Tibial nerve (tissue), 4 donors: ENCODE measurements at regions not wholly inside any gene's neighbourhood (a gene's known extent, or its start where the extent isn't known, plus 50 kb on each side); places are given as distances from the start of the nearest gene placed in this dataset.

Source experiments
- DNase-seq, 2 donors: peaks; one replicate each; pipeline ENCODE4 v3.0.0-alpha.2; 2019; ENCODE audit warnings: low spot score in 2 of 2
- H3K27ac ChIP-seq, 4 donors: fragments of 200-600 bp; sonication (generic) in 3 of 4; one replicate each; pipeline ENCODE4 v1.5.1; 2017 to 2019; ENCODE audit warnings: mild to moderate bottlenecking in 1 of 4
- H3K27me3 ChIP-seq, 2 donors: fragments of 200-600 bp; sonication (generic) in 1 of 2; one replicate each; pipeline versions ENCODE4 v1.5.1 to v1.6.0; 2017 to 2019
- H3K36me3 ChIP-seq, 3 donors: fragments of 200-600 bp; sonication (generic); one replicate each; pipeline ENCODE4 v1.5.1; 2018 to 2019
- H3K4me1 ChIP-seq, 4 donors: fragments of 200-600 bp; sonication (generic) in 3 of 4; one replicate each; pipeline ENCODE4 v1.5.1; 2017 to 2019
- H3K4me3 ChIP-seq, 4 donors: fragments of 200-600 bp; sonication (generic) in 3 of 4; one replicate each; pipeline ENCODE4 v1.5.1; 2017 to 2019; ENCODE audit warnings: mild to moderate bottlenecking in 1 of 4, moderate library complexity in 1 of 4
- H3K9me3 ChIP-seq, 4 donors: fragments of 200-600 bp; sonication (generic) in 3 of 4; one replicate each; pipeline ENCODE4 v1.5.1; 2017 to 2019
- CTCF ChIP-seq, 5 experiments: fragments of 200-600 bp in 3 of 5; fragments of 450-650 bp in 2 of 5; sonication (generic) in 3 of 5; IDR thresholded peaks; one replicate each; pipeline ENCODE4 v1.5.1; 2016 to 2019; ENCODE audit warnings: antibody characterized with exemption in 5 of 5, mild to moderate bottlenecking in 3 of 5, moderate library complexity in 2 of 5
- EP300 ChIP-seq, 2 donors: sonication (generic); formaldehyde crosslinking; IDR thresholded peaks; one replicate each; pipeline ENCODE4 v1.6.1; 2017; ENCODE audit warnings: antibody characterized with exemption in 2 of 2, mild to moderate bottlenecking in 1 of 2
- POLR2A ChIP-seq, 2 donors: fragments of 450-650 bp; IDR thresholded peaks; one replicate each; pipeline ENCODE4 v1.6.1; 2017; ENCODE audit warnings: antibody characterized with exemption in 2 of 2, mild to moderate bottlenecking in 2 of 2, moderate library complexity in 2 of 2
- WGBS, 2 donors: methylation state at CpG; one replicate each; pipeline ENCODE4 v1.1.5; 2018; 5-methylcytosine and 5-hydroxymethylcytosine counted together

- H3K27ac ChIP-seq = no peak overlapping the region
- no peak for DNase-seq
- no peaks in the 10 kb centered on the region for H3K4me1 ChIP-seq
- no peak overlapping the region for H3K4me3 ChIP-seq
- H3K36me3 ChIP-seq = no peaks in the 10 kb centered on the region
- 52 to 69% methylated on average over 1 of the region's 1 CpG for WGBS, 2 donors
- H3K27me3 ChIP-seq = no peaks in the 10 kb centered on the region
- H3K9me3 ChIP-seq = no peaks in the 10 kb centered on the region
- TF ChIP-seq EP300 (IDR thresholded peaks at IDR 0.05) (no peak), POLR2A (IDR thresholded peaks at IDR 0.05) (no peak), CTCF (IDR thresholded peaks at IDR 0.05) (no peak)
These were observed 704.3 kb downstream of the FRK start for GRCh38 chr6:115356371-115356770.

DNA sequence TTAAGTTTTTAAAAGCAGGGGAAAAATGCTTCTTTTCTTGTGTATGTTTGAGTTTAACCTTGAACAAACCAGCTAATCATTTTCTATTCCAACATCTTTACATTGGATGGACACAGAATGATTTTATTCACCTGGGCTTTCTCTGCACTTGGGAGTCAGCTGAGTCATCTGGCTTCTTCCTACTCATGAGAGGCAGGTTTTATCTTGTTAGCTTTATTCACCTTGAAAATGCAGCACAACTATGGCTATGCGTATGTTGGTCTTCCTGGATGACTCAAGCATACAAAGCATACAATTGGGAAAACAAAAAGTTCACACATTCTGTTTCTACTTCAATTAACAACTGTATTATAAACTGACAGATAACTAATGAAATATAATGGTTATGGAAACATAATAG lies 737.7 kb downstream of the FRK start:
- H3K4me3 ChIP-seq = no peak overlapping the region
- no peaks in the 10 kb centered on the region for H3K27me3 ChIP-seq
- no peak for TF ChIP-seq POLR2A (IDR thresholded peaks at IDR 0.05)
- no peak for TF ChIP-seq EP300 (IDR thresholded peaks at IDR 0.05)
- no peak for TF ChIP-seq CTCF (IDR thresholded peaks at IDR 0.05)
- H3K36me3 ChIP-seq = no peaks in the 10 kb centered on the region
- H3K4me1 ChIP-seq = no peaks in the 10 kb centered on the region
- no peak for DNase-seq
- no peak overlapping the region for H3K27ac ChIP-seq
- H3K9me3 ChIP-seq = no peaks in the 10 kb centered on the region
- WGBS, 2 donors = 82 to 93% methylated on average over 1 of the region's 1 CpG

DNA sequence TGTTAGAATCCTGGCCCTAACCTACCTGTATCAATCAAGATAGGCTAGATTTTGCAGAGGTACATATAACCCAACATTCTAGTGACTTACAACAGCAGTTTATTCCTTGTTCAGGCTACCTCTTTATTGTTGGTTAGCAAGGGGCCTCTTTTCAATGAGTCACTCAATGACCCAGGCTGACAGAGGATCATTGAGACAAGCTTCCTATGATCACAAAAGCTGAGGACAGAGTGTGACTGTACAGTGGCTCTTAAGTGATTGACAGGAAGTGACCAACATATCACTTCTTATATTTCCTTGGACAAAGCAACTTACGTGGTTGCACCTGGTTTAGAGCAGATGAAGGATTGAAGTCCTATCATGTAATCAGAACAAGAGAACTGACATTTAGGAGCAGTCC lies 740.9 kb downstream of the FRK start:
- Histone ChIP-seq H3K4me1 (no peaks in the 10 kb centered on the region), H3K27ac (no peak overlapping the region), H3K36me3 (no peaks in the 10 kb centered on the region), H3K4me3 (no peak overlapping the region), H3K9me3 (no peaks in the 10 kb centered on the region), H3K27me3 (no peaks in the 10 kb centered on the region)
- TF ChIP-seq EP300 (IDR thresholded peaks at IDR 0.05) = no peak
- TF ChIP-seq POLR2A (IDR thresholded peaks at IDR 0.05) = no peak
- TF ChIP-seq CTCF (IDR thresholded peaks at IDR 0.05) = no peak
- WGBS, 2 donors = 87 to 92% methylated on average over 1 of the region's 1 CpG
- DNase-seq = no peak

DNA sequence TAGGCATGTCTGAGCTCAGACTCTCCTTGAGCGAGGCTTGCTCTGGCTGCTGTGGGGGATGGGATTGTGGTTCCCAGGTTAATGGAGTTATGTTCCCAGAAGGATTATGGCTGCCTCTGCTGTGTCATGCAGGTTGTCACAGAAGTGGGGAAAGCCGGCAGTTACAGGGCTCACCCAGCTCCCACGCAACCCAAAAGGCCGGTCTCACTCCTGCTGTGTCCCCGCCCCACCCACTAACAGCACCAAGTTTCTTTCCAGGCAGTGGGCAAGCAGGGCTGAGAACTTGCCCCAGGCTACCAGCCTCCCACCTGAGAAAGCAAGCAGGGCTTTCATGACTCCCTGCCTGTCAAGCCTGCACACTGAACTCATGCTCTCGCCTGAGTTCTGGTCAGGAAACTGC lies 750.5 kb downstream of the FRK start:
- Histone ChIP-seq H3K4me1 (no peaks in the 10 kb centered on the region), H3K9me3 (peaks cover 0 to 25% (median 0%) of the 10 kb centered on the region in 4 donors), H3K27me3 (no peaks in the 10 kb centered on the region), H3K36me3 (no peaks in the 10 kb centered on the region), H3K27ac (no peak overlapping the region), H3K4me3 (no peak overlapping the region)
- 90 to 91% methylated on average over 6 of the region's 6 CpGs for WGBS, 2 donors
- no peak for TF ChIP-seq CTCF (IDR thresholded peaks at IDR 0.05)
- TF ChIP-seq EP300 (IDR thresholded peaks at IDR 0.05) = no peak
- TF ChIP-seq POLR2A (IDR thresholded peaks at IDR 0.05) = no peak
- DNase-seq = no peak

DNA sequence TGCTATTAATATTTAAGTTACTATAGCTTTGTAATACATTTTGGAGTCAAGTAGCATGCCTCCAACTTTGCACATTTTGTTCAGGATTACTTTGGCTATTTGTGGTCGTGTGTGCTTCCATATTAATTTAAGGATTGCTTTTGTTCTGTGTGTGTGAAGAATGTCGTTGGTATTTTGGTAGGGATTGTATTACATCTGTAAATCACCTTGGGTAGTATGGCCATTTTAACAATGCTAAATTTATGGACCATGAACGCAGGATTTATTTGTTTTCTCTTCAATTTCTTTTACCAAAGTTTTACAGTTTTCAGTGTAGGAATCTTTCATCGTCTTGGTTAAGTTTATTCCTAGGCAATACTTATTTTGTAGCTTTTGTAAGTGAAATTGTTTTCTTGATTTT lies 758.0 kb downstream of the FRK start:
- 73 to 74% methylated on average over 4 of the region's 4 CpGs for WGBS, 2 donors
- Histone ChIP-seq H3K4me3 (no peak overlapping the region), H3K4me1 (no peaks in the 10 kb centered on the region), H3K36me3 (no peaks in the 10 kb centered on the region), H3K9me3 (peaks cover 0 to 5% (median 0%) of the 10 kb centered on the region in 4 donors), H3K27ac (no peak overlapping the region), H3K27me3 (no peaks in the 10 kb centered on the region)
- TF ChIP-seq CTCF (IDR thresholded peaks at IDR 0.05) = no peak
- no peak for DNase-seq
